ENCODE measurements at regions not wholly inside any gene's neighbourhood (a gene's known extent, or its start where the extent isn't known, plus 50 kb on each side); places are given as distances from the start of the nearest gene placed in this dataset.

GRCh38 chr17:79212149-79213087, 137.8 kb downstream of the ENGASE start:
- DNase-seq = no peak

- DNase-seq = no peak
Observed at GRCh38 chr17:79211061-79211770, 136.6 kb downstream of the ENGASE start.

GRCh38 chr17:79210638-79211037, 136.0 kb downstream of the ENGASE start:
- DNase-seq = no peak

- DNase-seq = no peak
Observed at GRCh38 chr17:79207960-79208359, 133.3 kb downstream of the ENGASE start.

- no peak for DNase-seq
Observed at GRCh38 chr17:79205688-79206205, 131.1 kb downstream of the ENGASE start.

- no peak for DNase-seq
Observed at GRCh38 chr17:79204261-79204660, 129.6 kb downstream of the ENGASE start.

GRCh38 chr17:79203657-79204056, 129.0 kb downstream of the ENGASE start:
- DNase-seq = no peak

- no peak for DNase-seq
Observed at GRCh38 chr17:79203016-79203415, 128.4 kb downstream of the ENGASE start.

GRCh38 chr17:79202480-79202879, 127.9 kb downstream of the ENGASE start:
- DNase-seq = peak; percentile 20

GRCh38 chr17:79201536-79202227, 127.1 kb downstream of the ENGASE start:
- peak; percentile 70 for DNase-seq

- DNase-seq = no peak
Observed at GRCh38 chr17:79201119-79201518, 126.5 kb downstream of the ENGASE start.

GRCh38 chr17:79196913-79197312, 122.3 kb downstream of the ENGASE start:
- DNase-seq = no peak

- peak; percentile 21 for DNase-seq
Observed at GRCh38 chr17:79192503-79193351, 118.1 kb downstream of the ENGASE start.

- no peak for DNase-seq
Observed at GRCh38 chr17:79191270-79191934, 116.8 kb downstream of the ENGASE start.

- DNase-seq = no peak
Observed at GRCh38 chr17:79189305-79189704, 114.7 kb downstream of the ENGASE start.

GRCh38 chr17:79188685-79189084, 114.1 kb downstream of the ENGASE start:
- no peak for DNase-seq

- no peak for DNase-seq
Observed at GRCh38 chr17:79188048-79188447, 113.4 kb downstream of the ENGASE start.

- DNase-seq = no peak
Observed at GRCh38 chr17:79187186-79187585, 112.6 kb downstream of the ENGASE start.

- no peak for DNase-seq
Observed at GRCh38 chr17:79186406-79186805, 111.8 kb downstream of the ENGASE start.

GRCh38 chr17:79185671-79186070, 111.0 kb downstream of the ENGASE start:
- DNase-seq = no peak

GRCh38 chr17:79184219-79184618, 109.6 kb downstream of the ENGASE start:
- DNase-seq = no peak
